NCI-H2107 treated with DMSO at 0.1 percent for 48 hours (cell line): ENCODE measurements at regions not wholly inside any gene's neighbourhood (a gene's known extent, or its start where the extent isn't known, plus 50 kb on each side); places are given as distances from the start of the nearest gene placed in this dataset.

ENCODE experiments used
- DNase-seq: peaks from one replicate; lab custom pipeline; 2025; ENCODE audit not compliant: unreplicated experiment; lab: John Stamatoyannopoulos, UW

DNA sequence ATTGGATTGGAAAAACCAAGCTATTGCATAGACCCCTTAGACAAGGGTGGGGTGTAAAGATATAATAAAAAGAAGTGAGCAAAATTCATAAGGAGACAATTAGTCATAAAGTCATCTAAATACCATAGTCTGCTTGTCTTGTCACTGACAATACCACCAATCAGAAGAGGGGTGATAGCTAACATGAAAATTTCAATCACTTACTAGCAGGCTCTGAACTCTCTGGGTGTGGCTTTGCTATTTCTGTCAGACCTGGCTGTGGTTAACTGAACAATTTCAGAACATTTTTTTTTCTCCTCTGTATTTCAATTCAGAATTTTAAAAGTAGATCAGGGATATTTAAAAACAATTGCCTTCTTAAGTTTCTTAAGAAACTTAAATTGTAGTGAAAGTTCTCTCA is 158.5 kb upstream of the PRMT6 start:
- DNase-seq: no peak

DNA sequence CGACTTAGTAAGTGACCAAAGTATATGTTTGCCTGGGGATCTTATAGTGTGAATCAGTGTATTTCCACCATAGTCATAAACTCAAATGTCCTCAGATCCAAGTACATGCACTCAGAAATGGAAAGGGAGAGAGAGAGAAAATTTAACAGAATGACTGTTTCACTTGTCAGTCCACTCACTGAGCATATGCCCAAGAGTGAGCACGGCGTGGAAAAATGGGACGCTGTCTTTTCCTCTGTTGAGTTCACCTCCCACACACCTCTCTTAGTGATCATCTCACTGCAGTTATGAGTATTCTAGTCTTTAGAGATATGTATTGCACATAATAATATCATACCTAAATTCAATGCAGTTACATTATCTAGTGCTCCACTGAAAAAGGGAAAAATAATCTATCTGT is 156.8 kb upstream of the PRMT6 start:
- no peak for DNase-seq

DNA sequence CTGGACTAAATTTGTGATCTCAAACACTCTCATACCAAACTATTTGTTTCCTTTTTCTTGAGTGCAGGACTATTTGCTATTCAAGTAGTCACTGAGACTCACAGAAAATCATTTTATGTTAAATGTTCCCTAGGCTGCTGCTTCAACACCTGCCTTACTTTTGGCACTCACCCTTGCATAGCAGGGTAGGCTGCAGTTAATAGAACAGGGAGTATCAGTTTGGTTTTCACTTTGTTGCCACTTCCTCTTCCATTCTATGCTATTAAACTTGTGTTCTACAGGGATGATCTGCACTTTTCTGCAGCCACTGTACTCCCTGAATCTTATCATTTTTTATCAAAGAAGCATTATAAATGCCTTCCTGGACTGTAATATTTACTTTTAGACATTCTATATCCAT is 148.7 kb upstream of the PRMT6 start:
- DNase-seq: no peak

DNA sequence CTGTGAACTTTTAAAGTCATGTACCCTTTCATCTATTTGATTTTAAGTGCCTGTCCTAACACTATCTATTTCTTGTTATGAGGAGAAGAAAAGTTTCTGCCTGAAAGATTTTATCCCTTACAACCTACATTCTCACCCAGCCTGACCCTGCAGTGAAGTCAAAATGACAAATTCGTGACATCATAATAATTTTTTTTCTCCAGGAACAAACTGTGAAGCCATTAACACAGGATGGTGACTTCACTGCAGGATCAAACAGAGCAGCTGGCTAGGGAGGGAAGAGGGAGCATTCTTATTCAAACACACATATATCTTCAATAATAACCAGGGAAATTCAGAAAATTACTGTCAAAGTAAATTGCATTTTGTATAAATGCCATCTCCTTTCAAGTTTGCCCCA is 147.8 kb upstream of the PRMT6 start:
- no peak for DNase-seq

DNA sequence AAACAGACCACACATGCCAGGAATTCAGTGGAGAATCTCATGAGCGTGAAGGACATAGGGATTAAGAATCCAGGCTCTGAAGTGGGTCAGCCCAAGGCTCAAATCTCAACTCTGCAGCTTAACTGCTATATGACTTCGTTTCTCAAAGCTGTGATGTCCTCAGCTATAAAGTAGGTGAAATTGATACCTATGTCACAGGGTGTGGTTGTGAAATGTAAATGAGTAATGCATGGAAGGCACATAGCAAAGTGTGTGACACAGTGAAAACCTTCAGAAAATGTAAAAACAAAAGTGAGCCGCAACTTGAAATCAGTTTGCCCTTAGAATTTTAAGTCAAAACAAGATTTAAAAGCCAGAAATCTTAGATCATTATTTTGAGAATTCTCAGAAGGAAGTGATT is 145.7 kb upstream of the PRMT6 start:
- DNase-seq: no peak

DNA sequence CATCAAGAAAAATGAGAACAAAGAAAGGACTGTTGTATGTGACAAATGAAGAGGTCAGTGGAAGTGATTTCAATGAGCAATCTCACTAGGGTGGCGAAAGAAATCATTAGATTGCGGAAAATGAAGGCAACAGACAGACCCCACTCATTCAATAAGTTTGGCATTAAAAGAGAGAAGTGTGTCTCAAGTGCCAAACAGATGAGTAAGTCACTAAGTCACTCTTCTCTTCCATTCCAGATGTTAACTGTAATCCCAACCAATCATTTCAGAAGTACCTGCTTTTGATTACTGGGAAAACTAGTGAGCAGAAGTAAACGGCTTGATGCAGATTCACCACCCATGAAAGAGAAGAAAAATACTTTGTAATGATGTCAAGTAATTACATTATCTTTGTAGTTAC is 144.3 kb upstream of the PRMT6 start:
- no peak for DNase-seq

DNA sequence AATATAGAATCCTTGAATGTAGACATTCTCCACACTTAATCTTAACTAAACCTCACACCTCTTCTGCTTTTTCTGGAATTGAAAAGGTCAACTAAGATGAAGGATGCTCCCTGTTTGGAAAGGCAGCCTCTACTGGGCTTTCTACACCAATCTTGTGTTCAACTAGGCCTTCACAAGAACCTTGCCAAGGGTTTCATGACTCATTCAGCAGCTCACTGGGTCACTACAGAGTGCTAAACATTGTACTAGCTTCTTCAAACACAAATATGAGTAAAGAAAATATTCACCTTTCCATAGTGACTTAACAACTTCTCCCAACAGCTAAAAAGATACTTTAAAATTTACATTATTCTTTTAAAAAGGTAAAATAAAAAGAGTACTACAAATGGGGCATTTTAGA is 135.3 kb upstream of the PRMT6 start:
- no peak for DNase-seq

DNA sequence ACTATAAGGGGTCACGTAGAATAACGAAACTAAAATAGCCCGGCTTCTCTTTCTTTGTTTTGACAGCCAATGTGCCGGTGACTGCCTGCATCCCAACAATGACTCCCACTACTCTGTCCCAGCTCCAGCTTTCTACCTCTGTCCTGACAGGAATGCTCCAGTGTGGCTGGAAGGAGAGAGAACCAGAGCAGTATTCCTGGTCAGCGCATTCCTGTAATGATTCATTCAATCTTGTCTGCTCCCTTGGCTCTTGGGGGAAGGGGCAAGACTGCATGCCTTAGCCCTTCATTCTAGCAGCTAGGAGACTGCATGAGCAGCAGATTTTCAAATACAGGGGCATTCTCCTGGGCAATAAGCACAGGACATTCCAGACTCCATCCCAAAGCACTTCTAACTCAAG is 132.1 kb upstream of the PRMT6 start:
- no peak for DNase-seq

DNA sequence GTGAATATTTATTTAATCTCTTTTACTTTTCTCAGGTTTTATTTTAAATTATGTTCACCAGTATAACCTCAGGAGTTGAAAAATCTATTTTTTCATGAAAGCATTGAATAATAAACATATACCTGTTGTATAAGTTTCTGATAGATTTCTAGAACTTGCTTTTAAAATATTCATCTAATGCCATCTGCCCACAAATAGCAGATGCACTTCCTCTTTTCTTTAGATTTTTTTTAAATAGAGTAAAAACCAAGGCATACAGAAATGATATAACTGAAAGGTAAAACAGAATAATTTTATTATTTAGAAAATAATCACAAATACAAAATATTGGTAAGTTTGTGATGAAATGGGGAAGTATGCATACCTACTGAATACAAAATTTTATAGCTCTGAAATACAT is 130.7 kb upstream of the PRMT6 start:
- no peak for DNase-seq

DNA sequence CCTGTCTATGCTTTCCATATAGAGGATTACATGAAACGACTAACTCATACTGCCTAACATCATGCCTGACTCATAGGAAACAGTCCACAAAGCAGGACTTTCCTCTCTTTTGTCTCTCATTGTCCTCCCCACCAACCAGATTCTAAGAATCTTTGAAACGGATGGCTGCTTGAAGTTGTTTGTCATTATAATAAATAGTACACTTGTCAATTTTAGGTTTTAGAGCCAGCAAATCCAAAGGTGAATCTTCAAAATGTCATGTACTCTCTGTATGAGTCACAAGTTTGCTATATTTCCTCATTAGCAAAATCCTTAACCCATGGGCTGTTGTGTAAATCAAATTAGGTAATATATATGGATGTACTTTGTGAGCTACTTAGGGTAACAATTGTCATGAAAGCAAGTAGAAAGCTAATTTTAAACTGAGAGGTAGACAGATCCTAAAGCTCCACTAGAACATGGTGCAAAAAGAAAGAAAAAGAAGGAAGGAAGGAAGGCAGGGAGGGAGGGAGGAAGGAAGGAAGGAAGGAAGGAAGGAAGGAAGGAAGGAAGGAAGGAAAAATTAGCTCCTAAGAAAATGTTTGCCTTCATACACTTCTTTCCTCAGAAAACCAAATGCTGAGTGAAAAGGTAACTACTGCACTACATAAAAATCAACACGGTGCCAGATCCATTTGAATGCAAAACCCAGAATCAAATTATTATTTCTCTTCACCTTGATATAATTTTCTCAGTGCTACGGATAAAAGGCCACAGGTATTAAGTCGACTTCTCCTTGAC is 129.5 kb upstream of the PRMT6 start:
- DNase-seq: no peak

DNA sequence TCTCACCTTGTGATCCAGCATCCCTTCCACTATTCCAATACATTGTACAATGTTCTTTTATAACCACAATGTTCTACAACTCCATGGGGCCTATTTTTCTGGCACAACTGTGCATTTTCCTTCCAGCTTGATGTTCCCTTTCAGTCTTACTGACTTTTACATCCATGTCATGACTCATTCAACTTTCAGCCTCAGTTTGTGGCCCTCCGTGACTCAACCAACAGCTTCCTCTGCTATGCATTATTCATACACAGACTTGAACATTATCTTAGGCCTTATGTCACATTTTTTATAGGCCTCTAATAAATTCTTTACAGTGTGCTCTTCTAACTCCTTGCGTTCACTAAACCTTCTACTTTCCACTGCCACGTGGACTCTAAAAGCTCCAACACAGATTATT is 119.4 kb upstream of the PRMT6 start:
- DNase-seq: no peak

DNA sequence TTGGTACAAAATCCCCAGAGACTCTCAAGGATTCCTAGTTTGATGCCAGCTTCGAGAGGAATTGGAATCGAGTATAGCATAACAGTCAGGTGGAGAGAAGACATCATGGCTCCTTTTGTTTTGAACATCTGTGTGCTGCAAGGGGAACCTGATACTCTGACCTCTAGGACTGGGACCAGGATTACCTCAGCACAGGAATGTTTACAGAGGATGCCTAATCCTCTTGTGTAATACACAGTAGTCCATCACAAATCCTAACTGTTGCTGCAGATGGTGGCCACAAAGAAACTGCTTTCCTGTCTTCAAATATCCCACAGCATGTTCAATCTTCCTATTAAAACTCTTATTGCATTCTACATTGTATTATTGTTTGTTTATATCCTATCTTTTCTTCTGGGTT is 111.8 kb upstream of the PRMT6 start:
- no peak for DNase-seq

DNA sequence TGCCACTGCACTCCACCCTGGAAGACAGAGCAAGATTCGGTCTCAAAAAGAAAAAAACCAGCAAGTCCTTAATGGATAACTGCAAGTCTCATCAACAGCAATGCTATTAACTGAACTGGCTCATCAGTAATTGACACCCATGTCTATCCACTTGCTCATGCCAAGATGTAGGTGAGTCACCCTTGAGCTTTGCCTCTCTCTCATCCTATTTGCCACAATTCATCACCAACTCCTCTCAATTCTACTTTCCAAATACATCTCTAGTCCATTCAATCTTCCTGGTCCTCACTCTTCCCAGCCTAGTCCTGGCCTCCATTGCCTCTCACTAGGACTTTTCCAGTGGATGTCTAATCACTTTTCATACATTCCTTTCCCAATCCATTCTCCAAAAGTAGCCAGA is 103.7 kb upstream of the PRMT6 start:
- no peak for DNase-seq

DNA sequence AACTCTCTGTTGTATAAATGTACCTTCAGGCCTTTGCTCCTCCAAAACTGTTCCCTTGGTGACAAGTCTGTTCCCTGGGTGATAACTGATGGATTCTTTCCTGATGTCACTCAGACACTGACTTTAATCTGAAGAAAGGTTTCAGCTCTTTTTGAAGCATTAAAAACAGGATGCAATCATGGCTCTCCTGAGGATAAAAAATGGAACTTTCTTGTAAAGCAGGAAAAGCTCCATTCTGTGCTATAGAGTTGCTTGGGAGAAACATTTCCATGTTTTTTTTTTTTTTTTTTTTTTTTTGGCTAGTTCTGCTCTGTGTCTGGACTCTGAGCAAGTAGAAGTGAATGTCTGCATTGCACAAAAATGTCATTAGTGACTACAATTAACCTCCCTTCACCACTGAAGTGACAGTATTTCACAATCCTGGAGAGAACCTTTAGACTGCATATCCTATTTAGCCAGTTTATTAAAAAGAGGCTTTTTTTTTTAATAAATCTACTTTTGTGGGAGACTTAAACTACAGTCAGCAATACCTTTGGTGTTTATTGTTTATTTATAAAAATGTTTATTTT is 101.7 kb upstream of the PRMT6 start:
- no peak for DNase-seq

DNA sequence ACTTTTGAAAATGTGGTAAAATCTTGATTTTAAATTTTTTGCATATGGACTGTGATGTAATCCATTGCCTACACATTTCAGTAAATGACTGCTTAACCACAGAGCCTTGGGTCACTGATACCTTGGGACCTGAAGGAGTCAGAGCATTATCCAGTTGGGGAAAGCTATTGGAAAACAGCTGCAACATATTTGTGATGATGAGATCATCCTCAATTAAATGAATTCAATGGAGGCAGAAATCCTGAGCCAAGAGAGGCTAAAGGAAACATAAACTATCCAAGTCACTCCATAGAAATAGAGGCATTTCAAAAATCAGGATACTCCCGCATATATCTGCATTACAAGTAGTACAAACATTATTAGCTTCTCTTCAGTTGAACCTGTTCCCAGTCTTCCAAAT is 99.8 kb upstream of the PRMT6 start:
- DNase-seq: no peak

DNA sequence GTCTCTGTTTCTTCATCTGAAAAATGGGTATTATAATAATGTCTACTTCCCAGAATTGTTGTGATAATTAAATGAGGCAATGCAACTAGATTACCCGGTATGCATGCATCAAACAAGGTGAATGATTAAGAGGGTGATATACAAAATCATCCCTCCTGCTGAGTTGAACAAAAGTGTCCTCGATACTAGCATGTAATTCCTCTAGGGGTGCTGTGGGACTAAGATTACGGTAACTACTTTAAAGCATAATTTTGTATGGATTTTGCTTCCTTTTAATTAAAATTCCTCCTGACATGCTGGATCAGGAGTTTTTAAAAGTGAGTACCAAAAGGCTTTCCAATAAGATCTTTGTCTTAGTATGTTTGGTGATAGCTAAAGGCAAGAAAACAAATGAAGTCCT is 98.7 kb upstream of the PRMT6 start:
- no peak for DNase-seq

DNA sequence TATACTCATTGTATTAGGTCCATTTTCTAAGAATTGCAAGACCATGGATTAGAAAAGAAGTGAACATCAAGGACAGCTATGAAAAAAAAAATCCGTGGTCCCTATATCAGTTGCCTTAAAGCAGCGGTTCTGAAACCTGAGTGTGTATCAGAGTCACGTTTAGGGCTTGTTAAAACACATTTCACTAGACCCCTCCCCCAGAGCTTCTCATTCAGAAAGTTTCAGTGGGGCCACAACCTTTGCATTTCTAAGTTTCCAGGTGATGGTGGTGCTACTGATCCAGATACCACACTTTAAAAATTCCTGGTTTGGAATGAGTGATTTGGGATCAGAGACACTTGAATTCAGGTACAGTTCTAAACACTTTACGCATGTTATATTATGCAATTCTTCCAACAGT is 96.1 kb upstream of the PRMT6 start:
- DNase-seq: no peak

DNA sequence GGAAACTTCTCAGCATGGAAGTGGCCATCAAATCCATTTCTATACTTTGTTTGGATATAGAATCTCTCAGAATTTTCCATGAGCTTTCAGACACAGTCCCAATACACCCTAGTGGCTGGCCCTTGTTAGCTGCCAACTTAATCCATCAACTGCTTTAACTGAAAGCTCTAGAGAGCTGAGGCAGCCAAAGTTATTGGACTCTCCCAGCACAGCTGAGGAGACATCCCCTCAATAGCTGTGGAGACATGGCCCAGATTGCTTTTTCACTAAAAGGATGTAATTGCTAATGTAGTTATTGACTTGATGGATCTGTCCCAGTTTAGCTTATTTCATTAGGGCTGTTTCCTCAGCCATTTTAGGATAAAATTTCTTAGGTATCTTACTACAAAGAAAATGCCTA is 94.8 kb upstream of the PRMT6 start:
- DNase-seq: no peak

DNA sequence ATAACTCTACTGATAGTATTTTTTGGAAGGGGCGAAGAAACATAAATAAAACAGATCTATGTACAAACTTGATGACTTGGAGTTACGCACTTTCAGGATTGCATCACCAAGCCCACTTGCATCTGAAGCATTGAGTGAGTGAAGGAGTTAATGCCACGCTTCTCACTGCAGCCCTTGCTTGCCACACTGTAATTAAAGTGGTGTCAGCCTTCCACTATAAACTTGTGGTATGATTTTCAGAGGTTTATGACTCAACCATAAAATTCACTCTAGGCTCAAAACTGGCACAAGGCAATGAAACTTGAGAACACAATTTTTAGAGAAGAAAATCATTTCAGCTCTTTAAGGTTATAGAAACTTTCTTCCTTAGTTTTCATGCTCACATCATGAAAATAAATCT is 93.9 kb upstream of the PRMT6 start:
- DNase-seq: no peak

DNA sequence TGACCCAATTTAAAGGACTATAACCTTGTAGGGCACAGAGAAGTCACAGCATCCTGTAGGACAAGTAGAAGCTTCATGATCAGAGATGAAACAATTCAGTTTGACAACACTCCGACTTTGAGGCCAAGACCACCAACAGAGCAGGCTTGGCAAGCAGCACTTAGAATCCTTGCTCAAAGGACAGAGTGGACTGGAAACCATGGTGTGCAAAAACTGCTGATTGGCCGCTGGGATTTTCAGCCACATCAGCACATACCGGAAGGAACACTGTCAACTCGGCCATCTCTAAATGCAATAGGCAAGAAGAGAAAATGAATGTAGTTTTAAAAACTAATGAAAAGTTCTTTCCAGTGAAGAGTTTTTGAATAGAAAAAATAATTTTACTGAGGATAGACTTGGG is 92.0 kb upstream of the PRMT6 start:
- no peak for DNase-seq

DNA sequence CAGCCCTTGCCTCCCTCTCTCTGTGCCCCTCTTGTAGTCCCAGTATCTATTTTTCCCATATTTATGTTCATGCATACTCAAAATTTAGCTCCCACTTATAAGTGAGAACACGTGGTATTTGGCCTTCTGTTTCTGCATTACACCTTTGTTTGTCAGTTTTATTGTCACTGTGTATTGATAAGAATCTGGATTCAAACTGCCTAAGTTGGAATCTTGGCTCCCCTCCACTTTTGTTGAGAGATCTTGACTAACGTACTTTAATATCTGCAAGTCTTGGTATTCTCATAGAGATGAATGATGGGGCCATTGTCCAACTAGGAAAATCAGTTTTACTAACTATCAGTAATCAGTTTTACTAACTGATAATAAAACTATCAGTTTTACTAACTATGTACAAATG is 87.8 kb upstream of the PRMT6 start:
- no peak for DNase-seq

DNA sequence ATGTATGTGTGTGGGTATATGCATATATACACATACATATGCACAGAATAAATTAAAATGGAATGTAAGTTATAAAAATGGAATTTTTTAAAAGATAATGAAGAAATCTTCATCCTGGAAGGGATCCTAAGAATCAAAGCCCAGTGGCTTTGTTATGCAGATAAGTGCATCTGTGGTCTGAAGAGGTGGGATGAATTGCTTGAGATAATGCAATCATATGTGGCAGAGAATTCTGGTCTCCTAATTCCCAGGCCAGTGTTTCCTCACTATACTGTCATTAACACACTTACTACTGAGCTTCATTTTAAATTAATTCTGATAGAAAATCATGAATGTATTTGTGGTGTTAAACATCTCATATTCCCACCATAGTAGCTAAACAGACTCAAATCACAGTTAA is 86.7 kb upstream of the PRMT6 start:
- no peak for DNase-seq

DNA sequence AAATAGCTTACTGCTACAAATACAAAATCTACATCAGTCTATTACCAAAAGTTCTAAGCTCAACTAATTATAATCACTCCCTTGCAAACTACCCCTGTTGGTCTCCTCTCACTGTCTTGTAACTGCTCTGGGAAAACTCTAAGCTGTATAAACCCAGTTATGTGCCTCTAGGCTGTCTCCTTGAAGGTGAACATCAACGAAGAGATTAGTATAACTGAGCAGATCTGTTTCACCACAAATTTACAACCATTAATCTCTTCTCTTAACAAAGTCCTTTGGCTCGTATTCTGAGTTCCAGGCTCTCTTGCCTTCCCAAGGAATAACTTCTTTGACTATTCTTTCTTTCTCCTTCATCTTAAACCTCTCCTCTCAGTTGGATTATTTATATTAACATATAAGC is 84.4 kb upstream of the PRMT6 start:
- no peak for DNase-seq
